Keratinocyte (primary cell): ENCODE measurements at regions not wholly inside any gene's neighbourhood (a gene's known extent, or its start where the extent isn't known, plus 50 kb on each side); places are given as distances from the start of the nearest gene placed in this dataset.

Experiments
- DNase-seq: peaks from one replicate; pipeline ENCODE4 v3.0.0-alpha.2; 2011; ENCODE audit warnings: low read depth, missing footprints, low spot score
- FAIRE-seq: peaks from 2 replicates; lab custom pipeline; 2011; peaks lifted over from hg19 to GRCh38; lab: Jason Lieb, UNC
- H2AFZ ChIP-seq: 2 replicates; pipeline ENCODE4 v1.6.0; 2012; ENCODE audit warnings: low read length, control low read depth, inconsistent platforms; ENCODE audit not compliant: control insufficient read depth
- H3K27ac ChIP-seq: 2 replicates; pipeline ENCODE4 v1.5.1; 2011; ENCODE audit warnings: low read length; ENCODE audit not compliant: control insufficient read depth, insufficient read depth
- H3K27me3 ChIP-seq: 3 replicates; pipeline ENCODE4 v1.6.0; 2011; ENCODE audit warnings: low read length; ENCODE audit not compliant: control insufficient read depth, insufficient read depth; ENCODE audit errors: extremely low read depth
- H3K36me3 ChIP-seq, 2 experiments: 2 replicates in 1 of 2; 3 replicates in 1 of 2; pipeline ENCODE4 v1.5.1; 2011; ENCODE audit warnings: low read length in 2 of 2, mild to moderate bottlenecking in 1 of 2; ENCODE audit not compliant: control insufficient read depth in 2 of 2, insufficient read depth in 2 of 2; ENCODE audit errors: extremely low read depth in 1 of 2
- H3K4me1 ChIP-seq: 3 replicates; pipeline ENCODE4 v1.5.1; 2011; ENCODE audit warnings: low read length; ENCODE audit not compliant: control insufficient read depth, insufficient read depth; ENCODE audit errors: extremely low read depth
- H3K4me2 ChIP-seq: 3 replicates; pipeline ENCODE4 v1.6.0; 2011; ENCODE audit warnings: low read depth, low read length; ENCODE audit not compliant: control insufficient read depth, insufficient read depth; ENCODE audit errors: extremely low read depth
- H3K4me3 ChIP-seq, 3 experiments: fragments of 200-600 bp in 1 of 3; sonication (generic) in 1 of 3; 2 replicates in 2 of 3; 3 replicates in 1 of 3; pipeline ENCODE4 v1.5.1; 2011 to 2016; ENCODE audit warnings: low read length in 3 of 3, mild to moderate bottlenecking in 3 of 3, control low read depth in 2 of 3, inconsistent platforms in 1 of 3, low read depth in 1 of 3, mixed read lengths in 1 of 3, mixed run types in 1 of 3, moderate library complexity in 1 of 3; ENCODE audit not compliant: control insufficient read depth in 2 of 3, insufficient read depth in 2 of 3; ENCODE audit errors: extremely low read depth in 1 of 3
- H3K79me2 ChIP-seq: 2 replicates; pipeline ENCODE4 v1.6.0; 2012; ENCODE audit warnings: low read length; ENCODE audit not compliant: control insufficient read depth, insufficient read depth
- H3K9ac ChIP-seq: 3 replicates; pipeline ENCODE4 v1.6.0; 2011; ENCODE audit warnings: low read length; ENCODE audit not compliant: control insufficient read depth, insufficient read depth; ENCODE audit errors: extremely low read depth
- H3K9me1 ChIP-seq: 3 replicates; pipeline ENCODE4 v1.6.0; 2011; ENCODE audit warnings: low read length; ENCODE audit not compliant: control insufficient read depth, insufficient read depth; ENCODE audit errors: extremely low read depth
- H3K9me3 ChIP-seq: 2 replicates; pipeline ENCODE4 v1.5.1; 2012; ENCODE audit warnings: low read depth, low read length; ENCODE audit not compliant: control insufficient read depth
- H4K20me1 ChIP-seq: 3 replicates; pipeline ENCODE4 v1.6.0; 2011; ENCODE audit warnings: low read length; ENCODE audit not compliant: control insufficient read depth, insufficient read depth; ENCODE audit errors: extremely low read depth
- CTCF ChIP-seq, 3 experiments: IDR thresholded peaks in 1 of 3; conservative IDR thresholded peaks in 1 of 3; optimal IDR thresholded peaks in 1 of 3; 2 replicates in 2 of 3; 3 replicates in 1 of 3; pipeline versions ENCODE3 to v1.5.1; 2011; ENCODE audit warnings: low read length in 3 of 3, mild to moderate bottlenecking in 3 of 3, moderate library complexity in 2 of 3, control low read depth in 1 of 3, inconsistent platforms in 1 of 3; ENCODE audit not compliant: insufficient read depth in 2 of 3; ENCODE audit errors: extremely low read depth in 1 of 3
- EZH2 ChIP-seq: IDR thresholded peaks from one replicate; pipeline ENCODE4 v1.6.1; 2012; ENCODE audit warnings: inconsistent platforms, mild to moderate bottlenecking, low read length, moderate library complexity
- dilution Hi-C: fragments of 300-500 bp; cut with MboI; formaldehyde crosslinking; loops from one replicate; pipeline ENCODE4 v1.7.0; 2020; ENCODE audit warnings: low sequenced_read_pairs; ENCODE audit not compliant: extremely low pct_ligation_motif_present

- DNase-seq (no peak), FAIRE-seq (no peak)
- H3K27ac ChIP-seq: no peak overlapping the region
- H3K36me3 ChIP-seq: no peaks in the 10 kb centered on the region
- H3K4me1 ChIP-seq: peaks cover 12% of the 10 kb centered on the region
- no peak overlapping the region for H3K4me2 ChIP-seq
- no peak for TF ChIP-seq EZH2
- TF ChIP-seq CTCF (optimal IDR thresholded peaks at IDR 0.05 in 1 of 3, IDR thresholded peaks at IDR 0.05 in 1 of 3, conservative IDR thresholded peaks at IDR 0.05 in 1 of 3; ENCODE audit: extremely low read depth in 1 of 3, insufficient read depth in 2 of 3, low read length in 3 of 3): no peak
- no peak overlapping the region for H2AFZ ChIP-seq
- H4K20me1 ChIP-seq: no peaks in the 10 kb centered on the region
- H3K4me3 ChIP-seq: no peak overlapping the region
- H3K79me2 ChIP-seq: no peaks in the 10 kb centered on the region
- H3K9me1 ChIP-seq: no peaks in the 10 kb centered on the region
- H3K9ac ChIP-seq: no peak overlapping the region
- no peaks in the 10 kb centered on the region for H3K9me3 ChIP-seq
- dilution Hi-C loops: no loop called here
- no peaks in the 10 kb centered on the region for H3K27me3 ChIP-seq
These were observed 121.8 kb upstream of the FN1 start for GRCh38 chr2:215557701-215558100.

GRCh38 chr2:215556979-215557378 is 121.1 kb upstream of the FN1 start:
- Histone ChIP-seq H3K79me2 (no peaks in the 10 kb centered on the region), H3K4me3 (no peak overlapping the region), H3K36me3 (no peaks in the 10 kb centered on the region), H3K4me2 (no peak overlapping the region), H2AFZ (no peak overlapping the region), H3K27me3 (no peaks in the 10 kb centered on the region), H3K9me3 (no peaks in the 10 kb centered on the region), H4K20me1 (no peaks in the 10 kb centered on the region), H3K4me1 (peaks cover 12% of the 10 kb centered on the region), H3K9me1 (no peaks in the 10 kb centered on the region), H3K9ac (no peak overlapping the region), H3K27ac (no peak overlapping the region)
- FAIRE-seq: no peak
- no peak for DNase-seq
- TF ChIP-seq CTCF (optimal IDR thresholded peaks at IDR 0.05 in 1 of 3, IDR thresholded peaks at IDR 0.05 in 1 of 3, conservative IDR thresholded peaks at IDR 0.05 in 1 of 3; ENCODE audit: extremely low read depth in 1 of 3, insufficient read depth in 2 of 3, low read length in 3 of 3) (no peak), EZH2 (no peak)
- dilution Hi-C loops: no loop called here
